SK-N-SH treated with all-trans-retinoic acid at 6 μM for 48 hours (cell line): ENCODE measurements at regions not wholly inside any gene's neighbourhood (a gene's known extent, or its start where the extent isn't known, plus 50 kb on each side); places are given as distances from the start of the nearest gene placed in this dataset.

Source experiments
- ATAC-seq: fragments of 200-7000 bp; cut with Tn5 transposase; 3 replicates; pipeline ENCODE4 v1.9.1; 2020; ENCODE audit warnings: mild to moderate bottlenecking, moderate library complexity
- ARNTL ChIP-seq: fragments of 450-650 bp; formaldehyde crosslinking; IDR thresholded peaks from 2 replicates; pipeline ENCODE4 v1.5.0; 2020; ENCODE audit warnings: low read depth, mild to moderate bottlenecking, moderate library complexity, borderline replicate concordance
- BACH2 ChIP-seq: fragments of 250-450 bp; sonication (Bioruptor Pico); IDR thresholded peaks from 2 replicates; pipeline ENCODE4 v1.9.0; 2021; ENCODE audit warnings: mild to moderate bottlenecking, borderline replicate concordance
- CSDC2 ChIP-seq: fragments of 250-450 bp; sonication (Bioruptor Pico); IDR thresholded peaks from 2 replicates; pipeline ENCODE4 v1.5.0; 2020; ENCODE audit warnings: mild to moderate bottlenecking, moderate library complexity
- ESRRG ChIP-seq: fragments of 250-450 bp; sonication (Bioruptor Pico); IDR thresholded peaks from 2 replicates; pipeline ENCODE4 v1.6.1; 2021; ENCODE audit warnings: mild to moderate bottlenecking
- GLIS3 ChIP-seq: fragments of 250-450 bp; sonication (Bioruptor Pico); IDR thresholded peaks from 2 replicates; pipeline ENCODE4 v1.5.0; 2020; ENCODE audit warnings: mild to moderate bottlenecking, moderate library complexity
- ISL1 ChIP-seq: fragments of 250-450 bp; sonication (Bioruptor Pico); IDR thresholded peaks from 2 replicates; pipeline ENCODE4 v2.1.2; 2022; ENCODE audit warnings: mild to moderate bottlenecking, moderate library complexity
- OSR1 ChIP-seq: fragments of 250-450 bp; sonication (Bioruptor Pico); IDR thresholded peaks from 2 replicates; pipeline ENCODE4 v1.8.0; 2022; ENCODE audit warnings: moderate library complexity, mild to moderate bottlenecking, inconsistent platforms
- PPARA ChIP-seq: fragments of 250-450 bp; sonication (Bioruptor Pico); IDR thresholded peaks from 2 replicates; pipeline ENCODE4 v1.5.0; 2020; ENCODE audit warnings: mild to moderate bottlenecking, borderline replicate concordance
- RARB ChIP-seq: fragments of 250-450 bp; sonication (Bioruptor Pico); IDR thresholded peaks from 2 replicates; pipeline ENCODE4 v1.8.0; 2021; ENCODE audit warnings: mild to moderate bottlenecking, moderate library complexity
- SNAI2 ChIP-seq: fragments of 250-450 bp; sonication (Bioruptor Pico); IDR thresholded peaks from 2 replicates; pipeline ENCODE4 v1.5.0; 2020; ENCODE audit warnings: mild to moderate bottlenecking, moderate library complexity
- TOX ChIP-seq: fragments of 250-450 bp; sonication (Bioruptor Pico); IDR thresholded peaks from 2 replicates; pipeline ENCODE4 v1.8.0; 2021; ENCODE audit warnings: mild to moderate bottlenecking, moderate library complexity, borderline replicate concordance
- ZFP30 ChIP-seq: fragments of 450-650 bp; formaldehyde crosslinking; IDR thresholded peaks from 2 replicates; pipeline ENCODE4 v1.5.0; 2022; ENCODE audit warnings: mild to moderate bottlenecking, moderate library complexity
- ZNF565 ChIP-seq: fragments of 450-650 bp; formaldehyde crosslinking; conservative IDR thresholded peaks from 2 replicates; pipeline ENCODE4 v1.5.0; 2020; ENCODE audit warnings: low read depth, mild to moderate bottlenecking, moderate library complexity
- ZNF8 ChIP-seq: fragments of 450-650 bp; formaldehyde crosslinking; IDR thresholded peaks from 2 replicates; pipeline ENCODE4 v1.5.0; 2020; ENCODE audit warnings: mild to moderate bottlenecking, moderate library complexity
- TF ChIP-seq, protein P1 (sequence below): fragments of 250-450 bp; sonication (Bioruptor Pico); IDR thresholded peaks from 2 replicates; pipeline ENCODE4 v1.5.1; 2021; ENCODE audit warnings: mild to moderate bottlenecking, moderate library complexity
- TF ChIP-seq, protein P2 (sequence below): fragments of 250-450 bp; sonication (Bioruptor Pico); IDR thresholded peaks from 2 replicates; pipeline ENCODE4 v1.5.1; 2020; ENCODE audit warnings: low read depth, mild to moderate bottlenecking, moderate library complexity
- TF ChIP-seq, protein P3 (sequence below): fragments of 250-450 bp; sonication (Bioruptor Pico); IDR thresholded peaks from 2 replicates; pipeline ENCODE4 v1.8.0; 2021; ENCODE audit warnings: low read depth, mild to moderate bottlenecking, moderate library complexity, borderline replicate concordance
- TF ChIP-seq, protein P4 (sequence below): fragments of 250-450 bp; sonication (Bioruptor Pico); IDR thresholded peaks from 2 replicates; pipeline ENCODE4 v1.8.0; 2020; ENCODE audit warnings: mild to moderate bottlenecking, moderate library complexity, borderline replicate concordance

DNA sequence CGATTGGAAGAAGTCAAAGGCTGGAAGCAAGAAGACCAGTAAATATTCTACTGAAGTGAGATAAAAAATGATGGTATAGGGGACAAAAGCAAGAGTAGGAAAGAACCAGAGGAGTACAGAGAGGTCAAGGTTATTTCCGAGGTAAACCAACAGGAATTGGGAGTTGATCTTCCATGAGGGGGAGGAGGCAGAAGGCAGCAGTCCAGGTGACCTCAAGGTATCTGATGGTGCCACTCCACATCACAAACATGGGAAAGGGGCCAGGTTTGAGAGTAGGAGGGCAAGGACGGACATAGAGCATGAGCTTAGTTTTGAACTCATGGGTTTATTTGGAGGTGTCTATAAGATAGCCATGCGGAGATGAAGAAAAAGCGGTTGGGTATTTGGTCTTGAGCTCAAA lies 79.4 kb upstream of the CDYL2 start:
- no peak for ATAC-seq

DNA sequence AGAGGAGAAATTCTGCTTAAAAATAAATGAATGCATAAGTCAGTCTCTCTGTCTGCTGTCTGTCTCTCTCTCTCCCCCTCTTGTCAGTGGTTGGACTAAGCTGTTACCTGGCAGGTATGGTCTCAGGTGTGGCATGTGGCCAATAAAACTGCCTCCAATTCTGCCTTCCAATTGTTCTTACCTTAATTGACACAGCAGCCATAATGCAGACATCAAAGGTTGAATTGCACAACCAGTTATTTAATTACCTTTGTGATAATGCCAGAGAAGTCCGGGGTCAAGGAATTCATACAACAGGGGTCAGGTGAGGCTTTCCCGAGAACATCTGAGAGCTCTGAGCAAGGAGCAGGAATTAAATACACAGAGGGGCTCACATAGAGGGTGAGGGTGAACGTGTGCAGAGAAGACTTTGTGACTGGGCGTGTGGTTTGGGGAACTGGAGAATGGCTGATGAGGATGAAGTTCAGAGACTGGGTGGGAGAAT lies 78.8 kb upstream of the CDYL2 start:
- no peak for TF ChIP-seq ESRRG
- TF ChIP-seq, protein P1, sequence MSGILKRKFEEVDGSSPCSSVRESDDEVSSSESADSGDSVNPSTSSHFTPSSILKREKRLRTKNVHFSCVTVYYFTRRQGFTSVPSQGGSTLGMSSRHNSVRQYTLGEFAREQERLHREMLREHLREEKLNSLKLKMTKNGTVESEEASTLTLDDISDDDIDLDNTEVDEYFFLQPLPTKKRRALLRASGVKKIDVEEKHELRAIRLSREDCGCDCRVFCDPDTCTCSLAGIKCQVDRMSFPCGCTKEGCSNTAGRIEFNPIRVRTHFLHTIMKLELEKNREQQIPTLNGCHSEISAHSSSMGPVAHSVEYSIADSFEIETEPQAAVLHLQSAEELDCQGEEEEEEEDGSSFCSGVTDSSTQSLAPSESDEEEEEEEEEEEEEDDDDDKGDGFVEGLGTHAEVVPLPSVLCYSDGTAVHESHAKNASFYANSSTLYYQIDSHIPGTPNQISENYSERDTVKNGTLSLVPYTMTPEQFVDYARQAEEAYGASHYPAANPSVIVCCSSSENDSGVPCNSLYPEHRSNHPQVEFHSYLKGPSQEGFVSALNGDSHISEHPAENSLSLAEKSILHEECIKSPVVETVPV (CRISPR knock-in tag) = no peak

More for the DNA sequence above, 79.4 kb upstream of the CDYL2 start:
- TF ChIP-seq RARB = no peak
- TF ChIP-seq CSDC2 (CRISPR knock-in tag) = no peak
- no peak for TF ChIP-seq ZNF565 (CRISPR knock-in tag)
- TF ChIP-seq, protein P2, sequence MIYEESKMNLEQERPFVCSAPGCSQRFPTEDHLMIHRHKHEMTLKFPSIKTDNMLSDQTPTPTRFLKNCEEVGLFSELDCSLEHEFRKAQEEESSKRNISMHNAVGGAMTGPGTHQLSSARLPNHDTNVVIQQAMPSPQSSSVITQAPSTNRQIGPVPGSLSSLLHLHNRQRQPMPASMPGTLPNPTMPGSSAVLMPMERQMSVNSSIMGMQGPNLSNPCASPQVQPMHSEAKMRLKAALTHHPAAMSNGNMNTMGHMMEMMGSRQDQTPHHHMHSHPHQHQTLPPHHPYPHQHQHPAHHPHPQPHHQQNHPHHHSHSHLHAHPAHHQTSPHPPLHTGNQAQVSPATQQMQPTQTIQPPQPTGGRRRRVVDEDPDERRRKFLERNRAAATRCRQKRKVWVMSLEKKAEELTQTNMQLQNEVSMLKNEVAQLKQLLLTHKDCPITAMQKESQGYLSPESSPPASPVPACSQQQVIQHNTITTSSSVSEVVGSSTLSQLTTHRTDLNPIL (CRISPR knock-in tag) = no peak
- no peak for TF ChIP-seq ESRRG
- TF ChIP-seq PPARA = no peak
- no peak for TF ChIP-seq SNAI2

DNA sequence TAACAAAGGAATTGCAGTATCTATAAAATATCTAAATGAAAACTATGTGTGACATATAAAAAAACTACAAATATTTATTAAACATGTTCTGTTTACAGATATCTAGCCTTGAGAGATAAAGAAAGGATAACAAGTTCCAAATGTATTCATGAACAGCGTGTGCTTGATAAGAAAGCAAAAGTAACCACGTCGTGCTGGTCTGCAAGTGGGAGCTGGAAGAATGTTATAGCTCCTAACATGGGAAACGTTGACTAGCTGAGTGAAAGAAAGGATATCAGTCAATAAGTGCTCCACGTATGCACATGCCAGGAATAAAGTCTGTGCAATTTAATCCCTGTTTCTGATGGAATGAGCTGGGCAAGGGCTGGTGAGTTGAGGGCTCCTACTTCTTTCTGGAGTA lies 71.2 kb upstream of the CDYL2 start:
- TF ChIP-seq, protein P3, sequence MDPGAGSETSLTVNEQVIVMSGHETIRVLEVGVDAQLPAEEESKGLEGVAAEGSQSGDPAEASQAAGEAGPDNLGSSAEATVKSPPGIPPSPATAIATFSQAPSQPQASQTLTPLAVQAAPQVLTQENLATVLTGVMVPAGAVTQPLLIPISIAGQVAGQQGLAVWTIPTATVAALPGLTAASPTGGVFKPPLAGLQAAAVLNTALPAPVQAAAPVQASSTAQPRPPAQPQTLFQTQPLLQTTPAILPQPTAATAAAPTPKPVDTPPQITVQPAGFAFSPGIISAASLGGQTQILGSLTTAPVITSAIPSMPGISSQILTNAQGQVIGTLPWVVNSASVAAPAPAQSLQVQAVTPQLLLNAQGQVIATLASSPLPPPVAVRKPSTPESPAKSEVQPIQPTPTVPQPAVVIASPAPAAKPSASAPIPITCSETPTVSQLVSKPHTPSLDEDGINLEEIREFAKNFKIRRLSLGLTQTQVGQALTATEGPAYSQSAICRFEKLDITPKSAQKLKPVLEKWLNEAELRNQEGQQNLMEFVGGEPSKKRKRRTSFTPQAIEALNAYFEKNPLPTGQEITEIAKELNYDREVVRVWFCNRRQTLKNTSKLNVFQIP = no peak
- TF ChIP-seq GLIS3 (CRISPR knock-in tag) (no peak), ESRRG (no peak), RARB (no peak), TOX (no peak)
- ATAC-seq = no peak

More for the DNA sequence above, 78.8 kb upstream of the CDYL2 start:
- ATAC-seq = no peak

DNA sequence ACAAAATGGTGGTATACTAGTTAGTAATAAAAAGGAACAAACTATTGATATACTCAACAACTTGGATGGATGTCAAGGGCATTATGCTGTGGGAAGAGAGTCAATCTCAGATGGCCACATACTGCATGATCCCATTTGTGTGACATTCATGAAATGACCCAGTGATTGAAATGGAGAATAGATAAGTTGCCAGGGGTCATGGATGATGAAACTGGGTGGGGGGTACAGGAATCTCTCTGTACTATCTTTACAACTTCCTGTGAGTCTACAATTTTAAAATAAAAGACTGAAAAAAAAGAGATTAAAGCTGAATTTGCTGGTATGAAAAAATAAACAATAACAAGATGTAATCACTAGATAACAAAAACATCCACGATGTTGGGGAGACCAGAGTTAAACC lies 70.5 kb upstream of the CDYL2 start:
- no peak for ATAC-seq
- TF ChIP-seq ZNF8 (no peak), ZFP30 (CRISPR knock-in tag) (no peak), ARNTL (CRISPR knock-in tag) (no peak), RARB (no peak), GLIS3 (CRISPR knock-in tag) (no peak), PPARA (no peak)
- TF ChIP-seq, protein P4, sequence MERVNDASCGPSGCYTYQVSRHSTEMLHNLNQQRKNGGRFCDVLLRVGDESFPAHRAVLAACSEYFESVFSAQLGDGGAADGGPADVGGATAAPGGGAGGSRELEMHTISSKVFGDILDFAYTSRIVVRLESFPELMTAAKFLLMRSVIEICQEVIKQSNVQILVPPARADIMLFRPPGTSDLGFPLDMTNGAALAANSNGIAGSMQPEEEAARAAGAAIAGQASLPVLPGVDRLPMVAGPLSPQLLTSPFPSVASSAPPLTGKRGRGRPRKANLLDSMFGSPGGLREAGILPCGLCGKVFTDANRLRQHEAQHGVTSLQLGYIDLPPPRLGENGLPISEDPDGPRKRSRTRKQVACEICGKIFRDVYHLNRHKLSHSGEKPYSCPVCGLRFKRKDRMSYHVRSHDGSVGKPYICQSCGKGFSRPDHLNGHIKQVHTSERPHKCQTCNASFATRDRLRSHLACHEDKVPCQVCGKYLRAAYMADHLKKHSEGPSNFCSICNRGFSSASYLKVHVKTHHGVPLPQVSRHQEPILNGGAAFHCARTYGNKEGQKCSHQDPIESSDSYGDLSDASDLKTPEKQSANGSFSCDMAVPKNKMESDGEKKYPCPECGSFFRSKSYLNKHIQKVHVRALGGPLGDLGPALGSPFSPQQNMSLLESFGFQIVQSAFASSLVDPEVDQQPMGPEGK = no peak
- TF ChIP-seq, protein P2 (CRISPR knock-in tag) = no peak

DNA sequence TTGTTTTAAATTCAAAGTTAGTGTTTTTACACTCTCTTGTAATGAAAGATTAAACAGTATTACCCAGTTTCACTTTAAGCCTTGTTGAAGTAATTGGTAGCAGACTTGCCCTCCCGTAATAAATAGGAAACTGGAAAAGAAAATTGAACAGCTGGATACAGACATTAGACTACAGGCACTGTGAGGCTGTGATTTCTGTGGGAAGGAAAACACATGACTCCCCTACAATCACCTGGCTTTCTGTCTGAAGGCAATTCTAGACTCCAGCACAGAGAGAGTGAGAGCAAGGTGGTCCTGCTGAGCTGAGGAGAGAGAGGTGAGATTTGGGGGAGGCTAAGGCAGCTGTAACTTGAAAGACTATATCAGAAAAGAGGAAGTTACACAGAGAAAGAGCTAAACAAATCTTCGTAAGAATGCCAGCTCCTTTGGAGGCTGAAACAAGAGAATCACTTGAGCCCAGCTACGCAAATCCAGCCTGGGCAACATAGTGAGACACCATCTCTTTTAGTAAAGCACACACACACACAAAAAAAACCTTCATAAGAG lies 57.8 kb upstream of the CDYL2 start:
- ATAC-seq = no peak
- no peak for TF ChIP-seq BACH2 (CRISPR knock-in tag)
- TF ChIP-seq, protein P4 = no peak
- TF ChIP-seq ISL1 (CRISPR knock-in tag) = no peak
- TF ChIP-seq SNAI2 = no peak
- TF ChIP-seq ZFP30 (CRISPR knock-in tag) = no peak
- TF ChIP-seq ESRRG = no peak
- TF ChIP-seq TOX = no peak
- TF ChIP-seq GLIS3 (CRISPR knock-in tag) = no peak
- TF ChIP-seq ZNF565 (CRISPR knock-in tag) = no peak
- TF ChIP-seq, protein P3 = no peak
- TF ChIP-seq, protein P1 (CRISPR knock-in tag) = no peak
- no peak for TF ChIP-seq CSDC2 (CRISPR knock-in tag)
- no peak for TF ChIP-seq ARNTL (CRISPR knock-in tag)
- no peak for TF ChIP-seq ZNF8
- TF ChIP-seq OSR1 = no peak
- TF ChIP-seq, protein P2 (CRISPR knock-in tag) = no peak
